RPMI7951 (cell line): ENCODE measurements at regions not wholly inside any gene's neighbourhood (a gene's known extent, or its start where the extent isn't known, plus 50 kb on each side); places are given as distances from the start of the nearest gene placed in this dataset.
"Not testable (repeated sequence)": the region's sequence is repeated elsewhere in the genome, so short reads cannot be mapped to it uniquely, and the experiment has no call there.

Experiments
- DNase-seq: peaks from one replicate; pipeline ENCODE4 v3.0.0-alpha.2; 2012; ENCODE audit warnings: low read depth

- DNase-seq: not testable (repeated sequence)
Measured at GRCh38 chr12:127155935-127156619, 1110.9 kb upstream of the TMEM132C start.

DNA sequence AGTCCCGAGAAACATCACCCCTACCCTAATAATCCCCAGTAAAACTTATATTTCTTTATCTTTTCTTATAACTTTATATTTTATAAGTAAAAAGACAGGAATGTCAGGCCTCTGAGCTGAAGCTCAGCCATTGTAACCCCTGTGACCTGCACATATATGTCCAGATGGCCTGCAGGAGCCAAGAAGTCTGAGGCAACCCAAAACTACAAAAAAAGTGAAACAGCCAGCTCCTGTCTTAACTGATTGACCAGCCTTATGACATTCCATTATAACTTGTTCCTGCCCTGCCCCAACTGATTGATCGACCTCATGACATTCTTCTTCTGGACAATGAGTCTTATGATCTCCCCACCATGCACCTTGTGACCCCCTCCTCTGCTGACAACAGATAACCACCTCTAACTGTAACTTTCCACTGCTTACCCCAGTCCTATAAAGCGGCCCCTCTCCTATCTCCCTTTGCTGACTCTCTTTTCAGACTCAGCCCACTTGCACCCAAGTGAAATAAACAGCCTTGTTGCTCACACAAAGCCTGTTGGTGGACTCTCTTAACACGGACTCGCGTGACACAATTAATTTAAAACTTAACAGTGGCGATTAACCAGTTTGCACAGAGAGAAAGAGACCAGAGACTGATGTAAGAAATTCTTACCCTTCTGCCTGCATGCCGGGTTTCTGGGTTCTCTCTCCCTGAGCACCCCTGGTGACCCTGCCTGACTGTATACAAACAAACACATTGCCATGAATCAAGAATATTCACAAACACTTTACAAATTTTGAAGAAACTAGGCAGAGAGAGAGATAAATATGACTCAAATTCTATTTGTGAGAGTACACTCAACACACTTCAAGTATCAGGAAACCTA lies 1109.2 kb upstream of the TMEM132C start:
- not testable (repeated sequence) for DNase-seq

DNA sequence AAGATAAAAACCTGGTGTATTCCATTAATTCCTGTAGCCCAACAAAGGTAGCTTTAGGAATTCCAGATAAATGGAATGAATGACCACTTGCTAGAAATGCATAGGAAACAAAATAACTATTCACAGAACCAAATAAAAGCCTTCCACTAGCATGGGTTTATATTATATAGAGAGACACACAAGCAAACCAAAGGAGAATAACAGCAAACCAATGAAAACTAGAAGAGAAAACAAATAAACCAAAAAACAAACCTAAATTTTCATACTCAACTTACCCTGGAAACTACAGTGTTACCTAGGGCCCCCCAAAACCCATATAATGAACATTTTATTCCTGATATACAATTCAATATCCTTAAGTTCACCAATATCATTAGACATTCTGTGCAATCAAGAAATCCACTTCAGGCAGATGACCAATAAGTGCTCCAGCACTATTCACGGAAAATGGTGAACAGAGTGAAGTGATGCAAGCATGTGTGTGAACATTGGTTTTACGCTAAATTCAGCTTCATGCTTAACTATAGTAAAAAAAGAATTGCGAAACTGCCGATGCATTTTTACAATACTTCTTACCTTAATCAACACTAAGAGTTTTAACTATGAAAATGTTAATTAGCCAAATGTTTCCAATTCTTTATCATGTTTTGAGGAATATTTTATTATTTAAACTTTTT lies 1108.4 kb upstream of the TMEM132C start:
- DNase-seq: no peak

GRCh38 chr12:127161466-127161865 lies 1105.5 kb upstream of the TMEM132C start:
- DNase-seq: no peak

GRCh38 chr12:127162307-127162706 lies 1104.7 kb upstream of the TMEM132C start:
- peak; percentile 20 for DNase-seq

- DNase-seq: peak; percentile 84
Measured at GRCh38 chr12:127162902-127163301, 1104.1 kb upstream of the TMEM132C start.

DNA sequence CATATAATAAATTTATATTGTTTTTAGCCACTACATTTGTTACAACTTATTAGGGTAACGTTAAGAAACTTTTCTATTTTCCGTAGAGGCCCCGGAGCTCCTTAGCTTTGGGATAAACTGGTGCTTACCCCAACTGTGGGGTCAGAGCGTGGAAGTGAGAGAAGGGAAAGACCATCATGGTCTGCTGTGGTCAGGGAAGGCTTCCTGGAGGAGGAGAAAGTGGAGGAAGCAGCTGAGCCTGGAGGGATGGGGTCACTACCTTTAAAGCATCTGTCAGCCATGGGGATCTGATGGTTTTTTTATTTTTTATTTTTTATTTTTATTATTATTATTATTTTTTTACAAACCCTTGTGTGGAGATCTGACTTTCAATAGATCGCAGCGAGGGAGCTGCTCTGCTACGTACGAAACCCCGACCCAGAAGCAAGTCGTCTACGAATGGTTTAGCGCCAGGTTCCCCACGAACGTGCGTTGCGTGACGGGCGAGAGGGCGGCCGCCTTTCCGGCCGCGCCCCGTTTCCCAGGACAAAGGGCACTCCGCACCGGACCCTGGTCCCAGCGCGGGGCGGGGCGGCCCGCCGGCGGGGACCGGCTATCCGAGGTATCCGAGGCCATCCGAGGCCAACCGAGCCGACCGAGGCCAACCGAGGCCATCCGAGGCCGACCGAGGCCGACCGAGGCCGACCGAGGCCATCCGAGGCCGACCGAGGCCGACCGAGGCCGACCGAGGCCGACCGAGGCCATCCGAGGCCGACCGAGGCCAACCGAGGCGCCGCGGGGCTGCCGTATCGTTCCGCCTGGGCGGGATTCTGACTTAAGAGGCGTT lies 1101.2 kb upstream of the TMEM132C start:
- DNase-seq: peak; percentile 82

GRCh38 chr12:127169321-127170181 lies 1097.4 kb upstream of the TMEM132C start:
- DNase-seq: peak; percentile 70

GRCh38 chr12:127170226-127171180 lies 1096.5 kb upstream of the TMEM132C start:
- peak; percentile 19 for DNase-seq

GRCh38 chr12:127172861-127173260 lies 1094.1 kb upstream of the TMEM132C start:
- DNase-seq: no peak

- not testable (repeated sequence) for DNase-seq
Measured at GRCh38 chr12:127173971-127174370, 1093.0 kb upstream of the TMEM132C start.

GRCh38 chr12:127174881-127175280 lies 1092.1 kb upstream of the TMEM132C start:
- DNase-seq: peak; percentile 55

- DNase-seq: no peak
Measured at GRCh38 chr12:127175361-127175760, 1091.6 kb upstream of the TMEM132C start.

DNA sequence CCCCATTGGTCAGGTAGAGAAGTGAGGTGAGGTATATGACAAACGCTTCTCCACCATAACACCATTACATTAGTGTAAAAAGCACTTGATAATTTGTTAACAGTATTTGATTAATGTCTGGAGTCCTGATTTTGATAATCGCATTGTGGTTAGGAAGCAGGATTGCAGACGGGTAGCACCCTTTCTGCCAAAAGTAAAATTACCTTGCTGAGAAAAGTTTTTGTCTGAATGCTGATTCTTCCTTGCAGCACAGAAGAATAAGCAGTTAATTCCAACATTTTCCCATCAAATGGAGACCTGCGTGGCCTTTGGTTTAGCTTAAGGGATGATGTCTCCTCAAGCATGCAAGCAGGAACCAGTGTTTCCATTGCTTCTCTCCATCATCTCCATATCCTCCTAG lies 1090.2 kb upstream of the TMEM132C start:
- DNase-seq: no peak

DNA sequence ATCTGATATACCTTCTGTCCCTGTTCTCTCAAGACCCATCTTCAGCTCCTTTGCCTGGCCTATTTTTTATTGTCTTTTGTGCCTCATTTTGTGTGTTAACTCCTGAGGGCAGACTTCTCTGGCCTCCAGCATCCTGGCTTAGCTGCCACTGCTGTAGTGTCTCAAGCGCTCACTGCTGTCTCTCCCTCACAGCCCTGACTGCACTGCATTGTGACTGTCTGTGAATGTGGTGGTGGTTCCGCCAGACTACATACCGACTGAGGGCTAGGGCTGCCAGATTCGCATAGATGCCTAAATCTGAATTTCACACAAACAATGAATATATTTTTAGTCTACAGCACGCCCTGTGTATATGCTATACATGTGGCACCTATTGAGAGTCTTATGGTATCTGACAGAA lies 1088.9 kb upstream of the TMEM132C start:
- DNase-seq: no peak

- DNase-seq: no peak
Measured at GRCh38 chr12:127178463-127178862, 1088.5 kb upstream of the TMEM132C start.

- DNase-seq: peak; percentile 33
Measured at GRCh38 chr12:127179176-127179575, 1087.8 kb upstream of the TMEM132C start.

GRCh38 chr12:127182018-127182417 lies 1085.0 kb upstream of the TMEM132C start:
- DNase-seq: no peak

DNA sequence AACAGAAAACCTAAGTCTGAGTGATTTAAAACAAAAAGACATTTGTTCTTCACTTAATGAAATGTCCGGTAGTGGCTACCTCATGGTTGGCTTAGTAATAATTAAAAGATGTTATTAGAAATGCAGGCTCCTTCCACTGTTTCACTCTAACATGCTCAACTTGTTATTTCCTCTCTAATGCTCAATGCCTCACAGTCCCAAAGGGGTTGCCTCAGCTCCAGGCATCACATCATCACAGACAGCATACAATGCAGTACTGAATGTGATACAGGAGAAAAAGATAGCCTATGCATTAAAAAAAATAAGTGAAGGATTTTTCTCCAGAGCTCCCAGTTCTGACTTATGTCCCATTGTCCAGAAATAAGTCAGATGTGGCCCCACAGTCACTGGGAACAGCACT lies 1077.0 kb upstream of the TMEM132C start:
- DNase-seq: no peak
